ENCODE measurements at regions not wholly inside any gene's neighbourhood (a gene's known extent, or its start where the extent isn't known, plus 50 kb on each side); places are given as distances from the start of the nearest gene placed in this dataset.

DNA sequence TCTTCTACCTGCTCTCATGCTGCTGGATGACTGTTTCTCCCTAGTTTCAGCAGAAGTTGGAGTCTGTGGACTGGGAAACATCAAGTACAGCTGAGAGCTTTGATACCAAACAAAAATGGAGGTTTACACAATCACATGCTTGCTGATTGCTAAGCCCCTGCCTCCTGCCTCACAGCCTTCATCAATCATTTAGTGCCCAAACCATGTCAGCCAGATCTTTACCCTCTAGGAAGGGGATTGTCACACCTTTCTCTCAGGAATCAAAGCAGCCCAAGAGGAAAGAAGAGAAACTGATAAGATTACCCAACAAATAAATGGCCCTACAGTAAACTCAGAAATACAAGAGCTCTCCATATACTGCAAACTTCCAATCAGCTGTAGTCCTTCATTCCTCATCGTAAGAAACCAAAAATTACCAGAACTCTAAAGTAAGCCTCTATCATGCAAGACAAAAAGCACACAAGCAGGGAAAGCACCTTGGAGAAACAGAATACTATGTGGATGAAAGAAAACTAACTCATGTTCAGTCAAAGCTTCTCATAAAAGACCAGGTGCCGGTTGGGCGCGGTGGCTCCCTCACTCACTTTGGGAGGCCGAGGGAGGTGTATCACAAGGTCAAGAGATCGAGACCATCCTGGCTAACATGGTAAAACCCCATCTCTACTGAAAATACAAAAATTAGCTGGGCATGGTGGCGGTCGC is 63.6 kb upstream of the RESF1 start (continued):
- TF ChIP-seq FOSL2 (IDR thresholded peaks at IDR 0.05) = no peak
- TF ChIP-seq FOSL2 (CRISPR knock-in tag; IDR thresholded peaks at IDR 0.05) = no peak
- TF ChIP-seq RARB (CRISPR knock-in tag; IDR thresholded peaks at IDR 0.05) = no peak
- no peak for TF ChIP-seq FOXS1 (CRISPR knock-in tag; IDR thresholded peaks at IDR 0.05)
- TF ChIP-seq, protein P1, sequence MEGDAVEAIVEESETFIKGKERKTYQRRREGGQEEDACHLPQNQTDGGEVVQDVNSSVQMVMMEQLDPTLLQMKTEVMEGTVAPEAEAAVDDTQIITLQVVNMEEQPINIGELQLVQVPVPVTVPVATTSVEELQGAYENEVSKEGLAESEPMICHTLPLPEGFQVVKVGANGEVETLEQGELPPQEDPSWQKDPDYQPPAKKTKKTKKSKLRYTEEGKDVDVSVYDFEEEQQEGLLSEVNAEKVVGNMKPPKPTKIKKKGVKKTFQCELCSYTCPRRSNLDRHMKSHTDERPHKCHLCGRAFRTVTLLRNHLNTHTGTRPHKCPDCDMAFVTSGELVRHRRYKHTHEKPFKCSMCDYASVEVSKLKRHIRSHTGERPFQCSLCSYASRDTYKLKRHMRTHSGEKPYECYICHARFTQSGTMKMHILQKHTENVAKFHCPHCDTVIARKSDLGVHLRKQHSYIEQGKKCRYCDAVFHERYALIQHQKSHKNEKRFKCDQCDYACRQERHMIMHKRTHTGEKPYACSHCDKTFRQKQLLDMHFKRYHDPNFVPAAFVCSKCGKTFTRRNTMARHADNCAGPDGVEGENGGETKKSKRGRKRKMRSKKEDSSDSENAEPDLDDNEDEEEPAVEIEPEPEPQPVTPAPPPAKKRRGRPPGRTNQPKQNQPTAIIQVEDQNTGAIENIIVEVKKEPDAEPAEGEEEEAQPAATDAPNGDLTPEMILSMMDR (IDR thresholded peaks at IDR 0.05) = no peak
- TF ChIP-seq ZNF302 (CRISPR knock-in tag; IDR thresholded peaks at IDR 0.05) = no peak
- no peak for TF ChIP-seq FOSB (CRISPR knock-in tag; IDR thresholded peaks at IDR 0.05)

DNA sequence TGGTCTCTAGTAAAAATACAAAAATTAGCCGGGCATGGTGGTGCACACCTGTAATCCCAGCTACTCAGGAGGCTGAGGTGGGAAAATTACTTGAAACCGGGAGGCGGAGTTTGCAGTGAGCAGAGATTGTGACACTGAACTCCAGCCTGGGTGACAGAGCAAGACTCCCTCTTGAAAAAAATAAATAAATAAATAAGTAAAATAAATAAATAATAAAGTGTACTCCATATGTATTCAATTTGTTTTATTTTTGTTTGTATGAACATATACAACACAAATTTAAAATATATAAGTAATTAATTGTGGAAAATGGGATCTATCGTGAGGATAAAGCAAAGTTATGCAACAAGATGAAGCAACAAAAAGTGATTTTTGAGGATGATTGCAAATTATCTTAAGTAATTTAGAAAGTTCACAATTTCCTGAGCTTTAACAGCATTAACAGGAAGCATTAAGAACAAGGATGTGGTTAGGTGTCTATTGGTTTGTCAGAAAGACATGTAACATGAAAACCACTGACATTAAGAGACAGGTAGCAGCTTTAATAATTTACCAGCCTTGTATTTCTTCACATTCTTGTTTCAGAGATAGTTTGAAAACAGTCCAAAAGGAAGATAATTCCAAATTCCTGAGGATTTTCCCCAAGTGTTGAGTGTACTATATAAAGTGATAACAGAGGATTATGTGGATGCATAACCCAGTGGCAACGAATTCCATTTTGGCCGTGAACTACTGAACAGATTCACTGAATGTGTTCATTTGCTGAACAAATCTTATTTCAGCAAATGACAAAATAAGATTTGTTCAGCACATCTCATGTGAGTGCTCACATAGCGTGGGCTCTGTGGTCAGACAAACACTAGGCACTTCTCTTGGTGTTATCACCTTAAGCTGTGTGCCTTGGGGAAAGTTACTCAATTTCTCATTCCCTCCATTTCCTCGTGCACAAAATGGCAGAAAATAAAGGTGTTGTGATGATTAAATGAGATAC is 68.6 kb upstream of the RESF1 start:
- Histone ChIP-seq H3K4me2 (no peak overlapping the region), H3K4me1 (no peaks in the 10 kb centered on the region), H3K9me3 (peaks cover 7% of the 10 kb centered on the region; the same call in 2 of the 3 replicates), H3K27ac (no peak overlapping the region), H3K4me3 (no peak overlapping the region)
- ChIA-PET POLR2A (no interaction called here), CTCF (no interaction called here)
- DNase-seq (ENCODE audit: low read depth in 1 of 2, low spot score in 1 of 2) (no peak), FAIRE-seq (no peak), ATAC-seq (no peak)
- no peak for TF ChIP-seq GATA3 (IDR thresholded peaks at IDR 0.05; ENCODE audit: borderline replicate concordance)
- no peak for TF ChIP-seq ZFP36 (IDR thresholded peaks at IDR 0.05; ENCODE audit: borderline replicate concordance, partially characterized antibody)
- TF ChIP-seq, protein P2, sequence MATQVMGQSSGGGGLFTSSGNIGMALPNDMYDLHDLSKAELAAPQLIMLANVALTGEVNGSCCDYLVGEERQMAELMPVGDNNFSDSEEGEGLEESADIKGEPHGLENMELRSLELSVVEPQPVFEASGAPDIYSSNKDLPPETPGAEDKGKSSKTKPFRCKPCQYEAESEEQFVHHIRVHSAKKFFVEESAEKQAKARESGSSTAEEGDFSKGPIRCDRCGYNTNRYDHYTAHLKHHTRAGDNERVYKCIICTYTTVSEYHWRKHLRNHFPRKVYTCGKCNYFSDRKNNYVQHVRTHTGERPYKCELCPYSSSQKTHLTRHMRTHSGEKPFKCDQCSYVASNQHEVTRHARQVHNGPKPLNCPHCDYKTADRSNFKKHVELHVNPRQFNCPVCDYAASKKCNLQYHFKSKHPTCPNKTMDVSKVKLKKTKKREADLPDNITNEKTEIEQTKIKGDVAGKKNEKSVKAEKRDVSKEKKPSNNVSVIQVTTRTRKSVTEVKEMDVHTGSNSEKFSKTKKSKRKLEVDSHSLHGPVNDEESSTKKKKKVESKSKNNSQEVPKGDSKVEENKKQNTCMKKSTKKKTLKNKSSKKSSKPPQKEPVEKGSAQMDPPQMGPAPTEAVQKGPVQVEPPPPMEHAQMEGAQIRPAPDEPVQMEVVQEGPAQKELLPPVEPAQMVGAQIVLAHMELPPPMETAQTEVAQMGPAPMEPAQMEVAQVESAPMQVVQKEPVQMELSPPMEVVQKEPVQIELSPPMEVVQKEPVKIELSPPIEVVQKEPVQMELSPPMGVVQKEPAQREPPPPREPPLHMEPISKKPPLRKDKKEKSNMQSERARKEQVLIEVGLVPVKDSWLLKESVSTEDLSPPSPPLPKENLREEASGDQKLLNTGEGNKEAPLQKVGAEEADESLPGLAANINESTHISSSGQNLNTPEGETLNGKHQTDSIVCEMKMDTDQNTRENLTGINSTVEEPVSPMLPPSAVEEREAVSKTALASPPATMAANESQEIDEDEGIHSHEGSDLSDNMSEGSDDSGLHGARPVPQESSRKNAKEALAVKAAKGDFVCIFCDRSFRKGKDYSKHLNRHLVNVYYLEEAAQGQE (IDR thresholded peaks at IDR 0.05) = no peak
- TF ChIP-seq, protein P3, sequence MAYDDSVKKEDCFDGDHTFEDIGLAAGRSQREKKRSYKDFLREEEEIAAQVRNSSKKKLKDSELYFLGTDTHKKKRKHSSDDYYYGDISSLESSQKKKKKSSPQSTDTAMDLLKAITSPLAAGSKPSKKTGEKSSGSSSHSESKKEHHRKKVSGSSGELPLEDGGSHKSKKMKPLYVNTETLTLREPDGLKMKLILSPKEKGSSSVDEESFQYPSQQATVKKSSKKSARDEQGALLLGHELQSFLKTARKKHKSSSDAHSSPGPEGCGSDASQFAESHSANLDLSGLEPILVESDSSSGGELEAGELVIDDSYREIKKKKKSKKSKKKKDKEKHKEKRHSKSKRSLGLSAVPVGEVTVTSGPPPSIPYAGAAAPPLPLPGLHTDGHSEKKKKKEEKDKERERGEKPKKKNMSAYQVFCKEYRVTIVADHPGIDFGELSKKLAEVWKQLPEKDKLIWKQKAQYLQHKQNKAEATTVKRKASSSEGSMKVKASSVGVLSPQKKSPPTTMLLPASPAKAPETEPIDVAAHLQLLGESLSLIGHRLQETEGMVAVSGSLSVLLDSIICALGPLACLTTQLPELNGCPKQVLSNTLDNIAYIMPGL (CRISPR knock-in tag; IDR thresholded peaks at IDR 0.05; ENCODE audit: borderline replicate concordance) = no peak
- TF ChIP-seq TFCP2L1 (CRISPR knock-in tag; IDR thresholded peaks at IDR 0.05) = no peak
- no peak for TF ChIP-seq CHD4 (IDR thresholded peaks at IDR 0.05; ENCODE audit: borderline replicate concordance)
- TF ChIP-seq NPAS2 (CRISPR knock-in tag; IDR thresholded peaks at IDR 0.05; ENCODE audit: borderline replicate concordance) = no peak
- TF ChIP-seq HOXA7 (CRISPR knock-in tag; IDR thresholded peaks at IDR 0.05) = no peak
- no peak for TF ChIP-seq RNF2 (IDR thresholded peaks at IDR 0.05; ENCODE audit: borderline replicate concordance, low read depth)
- TF ChIP-seq RCOR1 (IDR thresholded peaks at IDR 0.05; ENCODE audit: low read depth, low read length) = no peak
- no peak for TF ChIP-seq CHD2 (IDR thresholded peaks at IDR 0.05; ENCODE audit: low read length, partially characterized antibody)
- no peak for TF ChIP-seq NR3C1 (IDR thresholded peaks at IDR 0.05)
- no peak for TF ChIP-seq KDM5A (IDR thresholded peaks at IDR 0.05)
- no peak for TF ChIP-seq MAZ (IDR thresholded peaks at IDR 0.05; ENCODE audit: borderline replicate concordance, low read depth, low read length)
- no peak for TF ChIP-seq MAFK (IDR thresholded peaks at IDR 0.05; ENCODE audit: partially characterized antibody)
- TF ChIP-seq JUNB (IDR thresholded peaks at IDR 0.05) = no peak
- 76% methylated on average over 8 of the region's 8 CpGs for WGBS (ENCODE audit: missing lambda C conversion rate)
